Liver (tissue), 3 donors: ENCODE measurements at regions not wholly inside any gene's neighbourhood (a gene's known extent, or its start where the extent isn't known, plus 50 kb on each side); places are given as distances from the start of the nearest gene placed in this dataset.

Experiments
- MAX ChIP-seq: IDR thresholded peaks from 2 replicates; pipeline ENCODE4 v1.6.1; 2016; ENCODE audit warnings: antibody characterized with exemption
- RAD21 ChIP-seq, 2 donors: IDR thresholded peaks; 2 replicates each; pipeline ENCODE4 v1.6.1; 2016; ENCODE audit warnings: antibody characterized with exemption in 2 of 2, mild to moderate bottlenecking in 2 of 2
- SP1 ChIP-seq: IDR thresholded peaks from 2 replicates; pipeline ENCODE4 v1.6.1; 2018; ENCODE audit warnings: antibody characterized with exemption, mild to moderate bottlenecking
- ZBTB33 ChIP-seq: IDR thresholded peaks from 2 replicates; pipeline ENCODE4 v1.6.1; 2016; ENCODE audit warnings: antibody characterized with exemption
- TF ChIP-seq, protein P1 (sequence below): fragments of 150-350 bp; IDR thresholded peaks from 2 replicates; pipeline ENCODE4 v1.5.1; 2017; ENCODE audit warnings: improper control_type of control experiment, low read depth, low read length; ENCODE audit not compliant: missing input control
- donor health status: healthy.
- donor health status: healthy.

DNA sequence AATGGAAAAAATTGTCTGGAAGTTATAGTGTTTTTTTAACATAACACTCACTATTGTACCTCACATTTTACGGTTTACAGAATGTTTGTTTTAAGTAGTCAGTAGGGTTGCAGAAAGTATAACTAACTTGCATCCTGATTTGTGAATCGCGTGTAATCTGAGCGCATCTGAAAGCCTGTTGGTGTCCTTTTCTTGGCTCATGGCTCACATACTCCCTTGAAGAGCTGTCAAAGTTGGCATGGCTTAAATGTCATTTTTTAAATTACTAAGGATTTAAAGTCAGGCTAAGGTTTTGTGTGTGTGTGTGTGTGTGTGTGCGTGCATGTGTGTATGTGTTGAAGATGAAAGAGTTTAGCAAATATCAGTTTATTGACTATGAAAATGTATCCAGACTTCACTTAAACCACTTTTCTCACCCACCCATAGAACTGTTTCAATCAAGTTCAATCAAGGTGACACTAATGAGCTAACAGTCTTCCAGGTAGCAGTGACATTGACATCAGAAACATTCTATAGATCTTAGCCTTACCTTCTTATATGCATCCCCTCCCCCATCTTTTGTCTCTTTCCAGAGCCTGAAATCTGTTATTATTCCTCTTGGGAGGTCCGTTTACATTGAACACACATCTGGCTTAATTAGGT lies 480.4 kb upstream of the SGCG start:
- no peak for TF ChIP-seq ZBTB33
- TF ChIP-seq, protein P1, sequence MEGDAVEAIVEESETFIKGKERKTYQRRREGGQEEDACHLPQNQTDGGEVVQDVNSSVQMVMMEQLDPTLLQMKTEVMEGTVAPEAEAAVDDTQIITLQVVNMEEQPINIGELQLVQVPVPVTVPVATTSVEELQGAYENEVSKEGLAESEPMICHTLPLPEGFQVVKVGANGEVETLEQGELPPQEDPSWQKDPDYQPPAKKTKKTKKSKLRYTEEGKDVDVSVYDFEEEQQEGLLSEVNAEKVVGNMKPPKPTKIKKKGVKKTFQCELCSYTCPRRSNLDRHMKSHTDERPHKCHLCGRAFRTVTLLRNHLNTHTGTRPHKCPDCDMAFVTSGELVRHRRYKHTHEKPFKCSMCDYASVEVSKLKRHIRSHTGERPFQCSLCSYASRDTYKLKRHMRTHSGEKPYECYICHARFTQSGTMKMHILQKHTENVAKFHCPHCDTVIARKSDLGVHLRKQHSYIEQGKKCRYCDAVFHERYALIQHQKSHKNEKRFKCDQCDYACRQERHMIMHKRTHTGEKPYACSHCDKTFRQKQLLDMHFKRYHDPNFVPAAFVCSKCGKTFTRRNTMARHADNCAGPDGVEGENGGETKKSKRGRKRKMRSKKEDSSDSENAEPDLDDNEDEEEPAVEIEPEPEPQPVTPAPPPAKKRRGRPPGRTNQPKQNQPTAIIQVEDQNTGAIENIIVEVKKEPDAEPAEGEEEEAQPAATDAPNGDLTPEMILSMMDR, result no peak
- TF ChIP-seq MAX, result no peak
- TF ChIP-seq RAD21 (IDR thresholded peaks at IDR 0.05), result no peak
- no peak for TF ChIP-seq SP1
